H9 (cell line): ENCODE measurements at regions not wholly inside any gene's neighbourhood (a gene's known extent, or its start where the extent isn't known, plus 50 kb on each side); places are given as distances from the start of the nearest gene placed in this dataset.

Experiments used
- DNase-seq: peaks from one replicate; pipeline ENCODE4 v3.0.0-alpha.2; 2017
- H2AFZ ChIP-seq: one replicate; pipeline ENCODE4 v1.6.1; 2013; ENCODE audit warnings: mild to moderate bottlenecking, low read length, control low read depth, moderate library complexity
- H2AK5ac ChIP-seq: 2 replicates; pipeline ENCODE4 v1.6.1; 2013; ENCODE audit warnings: low read length, control low read depth, mixed read lengths; ENCODE audit not compliant: insufficient read length
- H2BK120ac ChIP-seq: one replicate; pipeline ENCODE4 v1.6.1; 2013; ENCODE audit warnings: low read depth, mild to moderate bottlenecking, low read length, control low read depth, inconsistent platforms; ENCODE audit not compliant: poor library complexity, severe bottlenecking
- H2BK12ac ChIP-seq: 2 replicates; pipeline ENCODE4 v1.6.1; 2013; ENCODE audit warnings: low read length, control low read depth, mixed read lengths, low read depth; ENCODE audit not compliant: insufficient read length
- H2BK15ac ChIP-seq: 2 replicates; pipeline ENCODE4 v1.6.1; 2013; ENCODE audit warnings: low read depth, low read length, control low read depth
- H2BK20ac ChIP-seq: one replicate; pipeline ENCODE4 v1.6.1; 2013; ENCODE audit warnings: low read depth, mild to moderate bottlenecking, low read length, control low read depth, inconsistent platforms; ENCODE audit not compliant: poor library complexity, severe bottlenecking
- H2BK5ac ChIP-seq: 2 replicates; pipeline ENCODE4 v1.6.1; 2013; ENCODE audit warnings: low read length, control low read depth, mixed read lengths; ENCODE audit not compliant: insufficient read length
- H3K14ac ChIP-seq: 2 replicates; pipeline ENCODE4 v1.6.1; 2013; ENCODE audit warnings: low read length, control low read depth; ENCODE audit not compliant: insufficient read depth
- H3K18ac ChIP-seq: 2 replicates; pipeline ENCODE4 v1.6.1; 2013; ENCODE audit warnings: low read depth, mild to moderate bottlenecking, mixed read lengths, low read length, control low read depth; ENCODE audit not compliant: insufficient read length
- H3K23ac ChIP-seq: 2 replicates; pipeline ENCODE4 v1.6.1; 2013; ENCODE audit warnings: low read length, control low read depth, mixed read lengths, low read depth; ENCODE audit not compliant: insufficient read length
- H3K23me2 ChIP-seq: 2 replicates; pipeline ENCODE4 v1.6.1; 2013; ENCODE audit warnings: low read depth, mild to moderate bottlenecking, mixed read lengths, low read length, control low read depth; ENCODE audit not compliant: insufficient read length, poor library complexity, severe bottlenecking
- H3K27ac ChIP-seq: 2 replicates; pipeline ENCODE4 v1.5.1; 2013; ENCODE audit warnings: low read length, control low read depth, mixed read lengths, low read depth; ENCODE audit not compliant: insufficient read length
- H3K27me3 ChIP-seq: 2 replicates; pipeline ENCODE4 v1.6.1; 2013; ENCODE audit warnings: low read length, control low read depth, inconsistent platforms; ENCODE audit not compliant: insufficient read depth
- H3K4ac ChIP-seq: 2 replicates; pipeline ENCODE4 v1.6.1; 2013; ENCODE audit warnings: low read depth, mild to moderate bottlenecking, control low read depth, inconsistent platforms, low read length, moderate library complexity
- H3K4me1 ChIP-seq: 2 replicates; pipeline ENCODE4 v1.6.1; 2013; ENCODE audit warnings: low read length, control low read depth, inconsistent platforms; ENCODE audit not compliant: insufficient read depth
- H3K4me2 ChIP-seq: 2 replicates; pipeline ENCODE4 v1.6.1; 2013; ENCODE audit warnings: low read length, control low read depth, mixed read lengths; ENCODE audit not compliant: insufficient read length, insufficient read depth
- H3K56ac ChIP-seq: 2 replicates; pipeline ENCODE4 v1.6.1; 2013; ENCODE audit warnings: low read depth, mild to moderate bottlenecking, mixed read lengths, low read length, control low read depth; ENCODE audit not compliant: insufficient read length
- H3K79me1 ChIP-seq: 2 replicates; pipeline ENCODE4 v1.6.1; 2013; ENCODE audit warnings: low read depth, mild to moderate bottlenecking, moderate library complexity, low read length, control low read depth, inconsistent platforms; ENCODE audit not compliant: insufficient read depth, poor library complexity, severe bottlenecking
- H3K79me2 ChIP-seq: 2 replicates; pipeline ENCODE4 v1.6.1; 2013; ENCODE audit warnings: low read length, control low read depth, inconsistent platforms; ENCODE audit not compliant: insufficient read depth
- H3K9ac ChIP-seq: 2 replicates; pipeline ENCODE4 v1.6.1; 2013; ENCODE audit warnings: low read length, control low read depth, mixed read lengths; ENCODE audit not compliant: insufficient read length; ENCODE audit errors: extremely low read depth
- H3K9me3 ChIP-seq: one replicate; pipeline ENCODE4 v1.6.1; 2013; ENCODE audit warnings: low read depth, low read length, inconsistent platforms; ENCODE audit not compliant: control insufficient read depth
- H3T11ph ChIP-seq: one replicate; pipeline ENCODE4 v1.6.1; 2013; ENCODE audit warnings: mild to moderate bottlenecking, low read length, control low read depth, inconsistent platforms
- H4K20me1 ChIP-seq: one replicate; pipeline ENCODE4 v1.6.1; 2013; ENCODE audit not compliant: control insufficient read depth, insufficient read length, insufficient read depth
- H4K5ac ChIP-seq: 2 replicates; pipeline ENCODE4 v1.6.1; 2013; ENCODE audit warnings: low read depth, mild to moderate bottlenecking, mixed read lengths, low read length, control low read depth; ENCODE audit not compliant: insufficient read length
- H4K8ac ChIP-seq: replicated peaks from 2 replicates; pipeline ENCODE4 v1.6.1; 2013; ENCODE audit warnings: low read length, control low read depth, mixed read lengths, low read depth; ENCODE audit not compliant: insufficient read length
- H4K91ac ChIP-seq: 2 replicates; pipeline ENCODE4 v1.6.1; 2013; ENCODE audit warnings: low read depth, mild to moderate bottlenecking, moderate library complexity, mixed read lengths, low read length, control low read depth; ENCODE audit not compliant: insufficient read length
- H3K27ac Mint-ChIP-seq, 3 experiments: 2 replicates in 2 of 3; 3 replicates in 1 of 3; pipeline ENCODE4 v1.8.0; 2020 to 2021; ENCODE audit warnings: mixed read lengths in 3 of 3, mild to moderate bottlenecking in 1 of 3, moderate library complexity in 1 of 3
- H3K27me3 Mint-ChIP-seq: 2 replicates; pipeline ENCODE4 v1.8.0; 2021; ENCODE audit warnings: low read depth, mild to moderate bottlenecking, moderate library complexity, mixed read lengths
- H3K36me3 Mint-ChIP-seq, 3 experiments: 2 replicates in 2 of 3; 3 replicates in 1 of 3; pipeline ENCODE4 v1.8.0; 2020 to 2021; ENCODE audit warnings: low read depth in 3 of 3, mixed read lengths in 3 of 3; ENCODE audit not compliant: insufficient read depth in 1 of 3
- H3K4me1 Mint-ChIP-seq, 2 experiments: 2 replicates each; pipeline ENCODE4 v1.8.0; 2020; ENCODE audit warnings: mixed read lengths in 2 of 2
- H3K4me3 Mint-ChIP-seq, 2 experiments: 2 replicates in 1 of 2; 3 replicates in 1 of 2; pipeline ENCODE4 v1.8.0; 2020 to 2021; ENCODE audit warnings: mild to moderate bottlenecking in 2 of 2, mixed read lengths in 2 of 2, moderate library complexity in 1 of 2
- H3K9me3 Mint-ChIP-seq, 2 experiments: 2 replicates in 1 of 2; 3 replicates in 1 of 2; pipeline ENCODE4 v1.8.0; 2020; ENCODE audit warnings: mild to moderate bottlenecking in 2 of 2, mixed read lengths in 2 of 2, moderate library complexity in 1 of 2
- WGBS: extraction: QIAGEN DNeasy Blood & Tissue Kit; methylation state at CpG from one replicate; pipeline ENCODE4 v1.1.7; 2013; ENCODE audit warnings: missing lambda C conversion rate, low lambda C conversion rate, mixed read lengths; ENCODE audit not compliant: insufficient read length; ENCODE audit errors: extremely low coverage; 5-methylcytosine and 5-hydroxymethylcytosine counted together
- TF ChIP-seq, protein P1 (sequence below): fragments of 200-600 bp; sonication (generic); conservative IDR thresholded peaks from 3 replicates; pipeline ENCODE4 v1.8.0; 2021; ENCODE audit warnings: antibody characterized with exemption, mild to moderate bottlenecking

DNA sequence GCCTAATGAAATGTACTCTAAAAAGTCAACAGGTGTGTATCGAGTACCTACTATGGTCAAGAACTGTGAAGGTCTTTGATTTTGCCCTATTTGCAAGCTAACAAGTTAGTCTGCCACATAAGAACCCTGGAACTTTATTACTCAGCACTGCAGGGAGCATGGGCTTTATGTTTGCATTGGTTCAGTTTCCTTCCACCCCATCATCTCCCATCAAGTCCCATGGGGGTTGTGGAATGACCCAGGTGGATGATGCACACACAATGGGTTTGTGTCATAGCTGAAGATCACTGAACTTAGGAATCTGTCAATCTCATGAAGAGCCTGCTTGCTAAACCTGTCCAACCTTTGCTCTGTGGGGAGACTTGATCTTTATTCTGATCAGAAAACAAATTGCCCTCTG, 265.5 kb downstream of the RPRM start:
- Histone ChIP-seq H2AK5ac (no peak overlapping the region), H3T11ph (no peak overlapping the region), H2AFZ (no peak overlapping the region), H3K4me1 (no peaks in the 10 kb centered on the region), H3K4me2 (no peak overlapping the region), H2BK120ac (no peak overlapping the region), H3K18ac (no peak overlapping the region), H2BK20ac (no peak overlapping the region), H2BK12ac (no peak overlapping the region), H2BK15ac (no peak overlapping the region), H3K23ac (no peak overlapping the region), H4K20me1 (no peaks in the 10 kb centered on the region), H2BK5ac (no peak overlapping the region), H3K27ac (no peak overlapping the region), H3K79me1 (no peaks in the 10 kb centered on the region), H3K14ac (no peak overlapping the region), H4K8ac (no peak overlapping the region), H3K56ac (no peak overlapping the region), H3K9ac (no peak overlapping the region), H4K91ac (no peak overlapping the region), H4K5ac (no peak overlapping the region), H3K27me3 (no peaks in the 10 kb centered on the region), H3K79me2 (no peaks in the 10 kb centered on the region), H3K9me3 (no peaks in the 10 kb centered on the region), H3K4ac (no peak overlapping the region), H3K23me2 (no peaks in the 10 kb centered on the region)
- no peak overlapping the region for H3K27ac Mint-ChIP-seq
- no peaks in the 10 kb centered on the region for H3K27me3 Mint-ChIP-seq
- no peaks in the 10 kb centered on the region for H3K4me1 Mint-ChIP-seq
- TF ChIP-seq, protein P1, sequence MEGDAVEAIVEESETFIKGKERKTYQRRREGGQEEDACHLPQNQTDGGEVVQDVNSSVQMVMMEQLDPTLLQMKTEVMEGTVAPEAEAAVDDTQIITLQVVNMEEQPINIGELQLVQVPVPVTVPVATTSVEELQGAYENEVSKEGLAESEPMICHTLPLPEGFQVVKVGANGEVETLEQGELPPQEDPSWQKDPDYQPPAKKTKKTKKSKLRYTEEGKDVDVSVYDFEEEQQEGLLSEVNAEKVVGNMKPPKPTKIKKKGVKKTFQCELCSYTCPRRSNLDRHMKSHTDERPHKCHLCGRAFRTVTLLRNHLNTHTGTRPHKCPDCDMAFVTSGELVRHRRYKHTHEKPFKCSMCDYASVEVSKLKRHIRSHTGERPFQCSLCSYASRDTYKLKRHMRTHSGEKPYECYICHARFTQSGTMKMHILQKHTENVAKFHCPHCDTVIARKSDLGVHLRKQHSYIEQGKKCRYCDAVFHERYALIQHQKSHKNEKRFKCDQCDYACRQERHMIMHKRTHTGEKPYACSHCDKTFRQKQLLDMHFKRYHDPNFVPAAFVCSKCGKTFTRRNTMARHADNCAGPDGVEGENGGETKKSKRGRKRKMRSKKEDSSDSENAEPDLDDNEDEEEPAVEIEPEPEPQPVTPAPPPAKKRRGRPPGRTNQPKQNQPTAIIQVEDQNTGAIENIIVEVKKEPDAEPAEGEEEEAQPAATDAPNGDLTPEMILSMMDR, result no peak
- H3K9me3 Mint-ChIP-seq, result no peaks in the 10 kb centered on the region
- no peak for DNase-seq
- no CpG with 5 or more reads among the region's 1 CpG for WGBS
- H3K4me3 Mint-ChIP-seq, result no peak overlapping the region
- no peaks in the 10 kb centered on the region for H3K36me3 Mint-ChIP-seq
